ENCODE measurements at regions not wholly inside any gene's neighbourhood (a gene's known extent, or its start where the extent isn't known, plus 50 kb on each side); places are given as distances from the start of the nearest gene placed in this dataset.

DNA sequence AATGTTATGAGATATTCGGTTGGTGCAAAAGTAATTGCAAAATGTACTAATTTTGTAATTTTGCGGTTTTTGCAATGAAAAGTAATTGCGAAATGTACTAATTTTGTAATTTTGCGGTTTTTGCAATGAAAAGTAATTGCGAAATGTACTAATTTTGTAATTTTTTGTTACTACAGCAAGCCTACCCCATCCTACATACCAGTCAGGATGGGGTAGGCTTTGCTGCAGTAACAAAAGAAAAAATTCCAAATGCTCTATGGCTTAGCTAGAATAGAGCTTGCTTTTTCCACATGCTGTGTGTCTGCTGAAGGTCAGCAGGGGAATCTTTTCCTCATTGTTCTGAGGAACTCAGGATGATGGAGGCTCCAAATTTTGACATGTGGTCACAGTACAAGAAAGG lies 83.3 kb upstream of the GPRC5B start:
- TF ChIP-seq YY1 (tag by site-specific recombination; IDR thresholded peaks at IDR 0.05) (no peak), BCL11A (tag by site-specific recombination; IDR thresholded peaks at IDR 0.05; ENCODE audit: low read depth) (no peak), ZNF248 (tag by site-specific recombination; IDR thresholded peaks at IDR 0.05) (no peak), ZNF544 (tag by site-specific recombination; IDR thresholded peaks at IDR 0.05) (no peak)
- TF ChIP-seq, protein P1, sequence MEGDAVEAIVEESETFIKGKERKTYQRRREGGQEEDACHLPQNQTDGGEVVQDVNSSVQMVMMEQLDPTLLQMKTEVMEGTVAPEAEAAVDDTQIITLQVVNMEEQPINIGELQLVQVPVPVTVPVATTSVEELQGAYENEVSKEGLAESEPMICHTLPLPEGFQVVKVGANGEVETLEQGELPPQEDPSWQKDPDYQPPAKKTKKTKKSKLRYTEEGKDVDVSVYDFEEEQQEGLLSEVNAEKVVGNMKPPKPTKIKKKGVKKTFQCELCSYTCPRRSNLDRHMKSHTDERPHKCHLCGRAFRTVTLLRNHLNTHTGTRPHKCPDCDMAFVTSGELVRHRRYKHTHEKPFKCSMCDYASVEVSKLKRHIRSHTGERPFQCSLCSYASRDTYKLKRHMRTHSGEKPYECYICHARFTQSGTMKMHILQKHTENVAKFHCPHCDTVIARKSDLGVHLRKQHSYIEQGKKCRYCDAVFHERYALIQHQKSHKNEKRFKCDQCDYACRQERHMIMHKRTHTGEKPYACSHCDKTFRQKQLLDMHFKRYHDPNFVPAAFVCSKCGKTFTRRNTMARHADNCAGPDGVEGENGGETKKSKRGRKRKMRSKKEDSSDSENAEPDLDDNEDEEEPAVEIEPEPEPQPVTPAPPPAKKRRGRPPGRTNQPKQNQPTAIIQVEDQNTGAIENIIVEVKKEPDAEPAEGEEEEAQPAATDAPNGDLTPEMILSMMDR (tag by site-specific recombination; IDR thresholded peaks at IDR 0.05): no peak

Data from HEK293 (cell line).